H1 (cell line): ENCODE measurements at regions not wholly inside any gene's neighbourhood (a gene's known extent, or its start where the extent isn't known, plus 50 kb on each side); places are given as distances from the start of the nearest gene placed in this dataset.

Experiments
- TF ChIP-seq, protein P1 (sequence below): fragments of 300-600 bp; sonication (generic); IDR thresholded peaks from 2 replicates; pipeline ENCODE4 v1.7.1; 2012; ENCODE audit warnings: low read length, moderate library complexity, mild to moderate bottlenecking, inconsistent platforms; ENCODE audit not compliant: insufficient replicate concordance

DNA sequence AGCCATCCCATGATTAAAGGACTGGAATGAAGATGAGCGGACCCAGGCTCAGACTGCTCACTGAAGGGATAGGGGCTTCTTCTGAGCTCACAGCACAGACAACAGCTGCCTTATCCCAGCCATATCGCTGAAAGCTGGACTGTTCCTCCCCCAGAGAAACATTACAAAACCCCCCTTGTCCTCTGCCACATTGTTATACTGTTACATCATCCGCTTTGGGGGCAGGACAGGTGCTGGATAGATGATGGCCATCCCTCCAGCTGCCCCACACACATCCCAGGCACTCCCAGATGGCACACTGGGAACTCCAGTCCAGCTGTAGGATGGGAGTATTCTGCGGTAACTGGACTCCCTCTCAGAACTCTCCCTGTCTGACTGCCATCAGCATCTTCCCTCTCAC is 58.7 kb upstream of the BTRC start (continued):
- TF ChIP-seq, protein P1, sequence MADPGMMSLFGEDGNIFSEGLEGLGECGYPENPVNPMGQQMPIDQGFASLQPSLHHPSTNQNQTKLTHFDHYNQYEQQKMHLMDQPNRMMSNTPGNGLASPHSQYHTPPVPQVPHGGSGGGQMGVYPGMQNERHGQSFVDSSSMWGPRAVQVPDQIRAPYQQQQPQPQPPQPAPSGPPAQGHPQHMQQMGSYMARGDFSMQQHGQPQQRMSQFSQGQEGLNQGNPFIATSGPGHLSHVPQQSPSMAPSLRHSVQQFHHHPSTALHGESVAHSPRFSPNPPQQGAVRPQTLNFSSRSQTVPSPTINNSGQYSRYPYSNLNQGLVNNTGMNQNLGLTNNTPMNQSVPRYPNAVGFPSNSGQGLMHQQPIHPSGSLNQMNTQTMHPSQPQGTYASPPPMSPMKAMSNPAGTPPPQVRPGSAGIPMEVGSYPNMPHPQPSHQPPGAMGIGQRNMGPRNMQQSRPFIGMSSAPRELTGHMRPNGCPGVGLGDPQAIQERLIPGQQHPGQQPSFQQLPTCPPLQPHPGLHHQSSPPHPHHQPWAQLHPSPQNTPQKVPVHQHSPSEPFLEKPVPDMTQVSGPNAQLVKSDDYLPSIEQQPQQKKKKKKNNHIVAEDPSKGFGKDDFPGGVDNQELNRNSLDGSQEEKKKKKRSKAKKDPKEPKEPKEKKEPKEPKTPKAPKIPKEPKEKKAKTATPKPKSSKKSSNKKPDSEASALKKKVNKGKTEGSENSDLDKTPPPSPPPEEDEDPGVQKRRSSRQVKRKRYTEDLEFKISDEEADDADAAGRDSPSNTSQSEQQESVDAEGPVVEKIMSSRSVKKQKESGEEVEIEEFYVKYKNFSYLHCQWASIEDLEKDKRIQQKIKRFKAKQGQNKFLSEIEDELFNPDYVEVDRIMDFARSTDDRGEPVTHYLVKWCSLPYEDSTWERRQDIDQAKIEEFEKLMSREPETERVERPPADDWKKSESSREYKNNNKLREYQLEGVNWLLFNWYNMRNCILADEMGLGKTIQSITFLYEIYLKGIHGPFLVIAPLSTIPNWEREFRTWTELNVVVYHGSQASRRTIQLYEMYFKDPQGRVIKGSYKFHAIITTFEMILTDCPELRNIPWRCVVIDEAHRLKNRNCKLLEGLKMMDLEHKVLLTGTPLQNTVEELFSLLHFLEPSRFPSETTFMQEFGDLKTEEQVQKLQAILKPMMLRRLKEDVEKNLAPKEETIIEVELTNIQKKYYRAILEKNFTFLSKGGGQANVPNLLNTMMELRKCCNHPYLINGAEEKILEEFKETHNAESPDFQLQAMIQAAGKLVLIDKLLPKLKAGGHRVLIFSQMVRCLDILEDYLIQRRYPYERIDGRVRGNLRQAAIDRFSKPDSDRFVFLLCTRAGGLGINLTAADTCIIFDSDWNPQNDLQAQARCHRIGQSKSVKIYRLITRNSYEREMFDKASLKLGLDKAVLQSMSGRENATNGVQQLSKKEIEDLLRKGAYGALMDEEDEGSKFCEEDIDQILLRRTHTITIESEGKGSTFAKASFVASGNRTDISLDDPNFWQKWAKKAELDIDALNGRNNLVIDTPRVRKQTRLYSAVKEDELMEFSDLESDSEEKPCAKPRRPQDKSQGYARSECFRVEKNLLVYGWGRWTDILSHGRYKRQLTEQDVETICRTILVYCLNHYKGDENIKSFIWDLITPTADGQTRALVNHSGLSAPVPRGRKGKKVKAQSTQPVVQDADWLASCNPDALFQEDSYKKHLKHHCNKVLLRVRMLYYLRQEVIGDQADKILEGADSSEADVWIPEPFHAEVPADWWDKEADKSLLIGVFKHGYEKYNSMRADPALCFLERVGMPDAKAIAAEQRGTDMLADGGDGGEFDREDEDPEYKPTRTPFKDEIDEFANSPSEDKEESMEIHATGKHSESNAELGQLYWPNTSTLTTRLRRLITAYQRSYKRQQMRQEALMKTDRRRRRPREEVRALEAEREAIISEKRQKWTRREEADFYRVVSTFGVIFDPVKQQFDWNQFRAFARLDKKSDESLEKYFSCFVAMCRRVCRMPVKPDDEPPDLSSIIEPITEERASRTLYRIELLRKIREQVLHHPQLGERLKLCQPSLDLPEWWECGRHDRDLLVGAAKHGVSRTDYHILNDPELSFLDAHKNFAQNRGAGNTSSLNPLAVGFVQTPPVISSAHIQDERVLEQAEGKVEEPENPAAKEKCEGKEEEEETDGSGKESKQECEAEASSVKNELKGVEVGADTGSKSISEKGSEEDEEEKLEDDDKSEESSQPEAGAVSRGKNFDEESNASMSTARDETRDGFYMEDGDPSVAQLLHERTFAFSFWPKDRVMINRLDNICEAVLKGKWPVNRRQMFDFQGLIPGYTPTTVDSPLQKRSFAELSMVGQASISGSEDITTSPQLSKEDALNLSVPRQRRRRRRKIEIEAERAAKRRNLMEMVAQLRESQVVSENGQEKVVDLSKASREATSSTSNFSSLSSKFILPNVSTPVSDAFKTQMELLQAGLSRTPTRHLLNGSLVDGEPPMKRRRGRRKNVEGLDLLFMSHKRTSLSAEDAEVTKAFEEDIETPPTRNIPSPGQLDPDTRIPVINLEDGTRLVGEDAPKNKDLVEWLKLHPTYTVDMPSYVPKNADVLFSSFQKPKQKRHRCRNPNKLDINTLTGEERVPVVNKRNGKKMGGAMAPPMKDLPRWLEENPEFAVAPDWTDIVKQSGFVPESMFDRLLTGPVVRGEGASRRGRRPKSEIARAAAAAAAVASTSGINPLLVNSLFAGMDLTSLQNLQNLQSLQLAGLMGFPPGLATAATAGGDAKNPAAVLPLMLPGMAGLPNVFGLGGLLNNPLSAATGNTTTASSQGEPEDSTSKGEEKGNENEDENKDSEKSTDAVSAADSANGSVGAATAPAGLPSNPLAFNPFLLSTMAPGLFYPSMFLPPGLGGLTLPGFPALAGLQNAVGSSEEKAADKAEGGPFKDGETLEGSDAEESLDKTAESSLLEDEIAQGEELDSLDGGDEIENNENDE, result no peak
